Panc1 (cell line): ENCODE measurements at regions not wholly inside any gene's neighbourhood (a gene's known extent, or its start where the extent isn't known, plus 50 kb on each side); places are given as distances from the start of the nearest gene placed in this dataset.

ENCODE experiments used
- ATAC-seq: fragments of 200-7000 bp; cut with Tn5 transposase; 2 replicates; pipeline ENCODE4 v1.9.1; 2020; ENCODE audit warnings: mild to moderate bottlenecking, moderate library complexity
- BruUV-seq: library from RNA; stranded (reverse); fragments of 400-500 nt; replicated peaks from 2 replicates; lab custom pipeline; 2021; lab: Mats Ljungman, UMichigan
- CTCF ChIA-PET: fragments of 300-600 bp; sonication (Branson Sonifier 250); formaldehyde crosslinking; loops from one replicate; lab custom pipeline; 2022; ENCODE audit warnings: antibody characterized with exemption; lab: Charles Lee
- POLR2A ChIA-PET: fragments of 300-600 bp; sonication (Branson Sonifier 250); formaldehyde crosslinking; loops from one replicate; lab custom pipeline; 2022; ENCODE audit warnings: antibody characterized with exemption; lab: Charles Lee
- DNase-seq: peaks from one replicate; pipeline ENCODE4 v3.0.0-alpha.2; 2010; ENCODE audit warnings: low read depth, low spot score
- H3K27ac ChIP-seq: 2 replicates; pipeline ENCODE4 v1.5.1; 2011; ENCODE audit warnings: mild to moderate bottlenecking, low read length, inconsistent platforms
- H3K27me3 ChIP-seq: fragments of 200-500 bp; sonication (Bioruptor generic); 2 replicates; pipeline ENCODE4 v1.6.0; 2014; ENCODE audit warnings: low read length, inconsistent platforms; ENCODE audit not compliant: control insufficient read depth, insufficient read depth
- H3K36me3 ChIP-seq: fragments of 200-500 bp; sonication (Bioruptor generic); 2 replicates; pipeline ENCODE4 v1.5.1; 2014; ENCODE audit warnings: inconsistent platforms, mild to moderate bottlenecking, low read length, moderate library complexity; ENCODE audit not compliant: control insufficient read depth, insufficient read depth
- H3K4me1 ChIP-seq: 2 replicates; pipeline ENCODE4 v1.5.1; 2011; ENCODE audit warnings: inconsistent platforms, mild to moderate bottlenecking, low read length, moderate library complexity; ENCODE audit not compliant: control insufficient read depth, insufficient read depth
- H3K4me3 ChIP-seq, 2 experiments: 2 replicates each; pipeline ENCODE4 v1.5.1; 2011 to 2012; ENCODE audit warnings: low read depth in 2 of 2, low read length in 2 of 2, mild to moderate bottlenecking in 2 of 2, inconsistent platforms in 1 of 2, moderate library complexity in 1 of 2
- H3K9me3 ChIP-seq: fragments of 200-500 bp; sonication (Bioruptor generic); 2 replicates; pipeline ENCODE4 v1.5.1; 2014; ENCODE audit warnings: low read depth, mild to moderate bottlenecking, inconsistent platforms, low read length, moderate library complexity; ENCODE audit not compliant: control insufficient read depth, insufficient read depth
- CTCF ChIP-seq: fragments of 450-650 bp; IDR thresholded peaks from 2 replicates; pipeline ENCODE4 v1.5.1; 2017; ENCODE audit warnings: mild to moderate bottlenecking
- POLR2AphosphoS5 ChIP-seq: IDR thresholded peaks from 2 replicates; pipeline ENCODE4 v1.6.1; 2012; ENCODE audit warnings: mild to moderate bottlenecking, low read depth, low read length, moderate library complexity
- REST ChIP-seq, 2 experiments: IDR thresholded peaks; 2 replicates each; pipeline ENCODE4 v1.6.1; 2011 to 2012; ENCODE audit warnings: low read depth in 2 of 2, control low read depth in 1 of 2, low read length in 1 of 2, mild to moderate bottlenecking in 1 of 2, moderate library complexity in 1 of 2; ENCODE audit not compliant: insufficient read depth in 1 of 2
- SIN3A ChIP-seq: IDR thresholded peaks from 2 replicates; pipeline ENCODE4 v1.6.1; 2012; ENCODE audit warnings: low read depth, mild to moderate bottlenecking, low read length, moderate library complexity, borderline replicate concordance; ENCODE audit not compliant: insufficient read depth
- TCF7L2 ChIP-seq: IDR thresholded peaks from 2 replicates; pipeline ENCODE4 v1.6.1; 2011; ENCODE audit warnings: mild to moderate bottlenecking, low read depth, low read length, inconsistent platforms
- in situ Hi-C: cut with HindIII; loops from 2 replicates; pipeline ENCODE4 v1.10.0; 2016; ENCODE audit warnings: low sequenced_read_pairs, low pct_unique_long_range_greater_than_20kb
- intact Hi-C: fragments of 100-400 bp; cut with micrococcal nuclease; formaldehyde crosslinking; loops from one replicate; pipeline ENCODE4 v1.10.0; 2022; ENCODE audit not compliant: unreplicated experiment

- BruUV-seq, result no TSS peak
- ChIA-PET POLR2A (no interaction called here), CTCF (no interaction called here)
- Histone ChIP-seq H3K4me3 (no peak overlapping the region), H3K36me3 (no peaks in the 10 kb centered on the region), H3K9me3 (no peaks in the 10 kb centered on the region), H3K27ac (no peak overlapping the region), H3K4me1 (no peaks in the 10 kb centered on the region), H3K27me3 (no peaks in the 10 kb centered on the region)
- in situ Hi-C loops, result no loop called here
- DNase-seq, result no peak
- TF ChIP-seq REST (IDR thresholded peaks at IDR 0.05; ENCODE audit: insufficient read depth in 1 of 2, low read depth in 2 of 2, low read length in 1 of 2) (no peak), TCF7L2 (no peak), CTCF (no peak), POLR2AphosphoS5 (no peak), SIN3A (no peak)
- intact Hi-C loops, result no loop called here
- no peak for ATAC-seq
Measured at GRCh38 chr12:33794954-33795353, 227.3 kb upstream of the ALG10 start.

GRCh38 chr12:33795536-33795935 lies 226.8 kb upstream of the ALG10 start:
- H3K9me3 ChIP-seq, result no peaks in the 10 kb centered on the region
- DNase-seq (no peak), ATAC-seq (no peak)
- H3K36me3 ChIP-seq, result no peaks in the 10 kb centered on the region
- intact Hi-C loops, result no loop called here
- in situ Hi-C loops, result no loop called here
- no peaks in the 10 kb centered on the region for H3K27me3 ChIP-seq
- TF ChIP-seq CTCF (no peak), TCF7L2 (no peak), REST (IDR thresholded peaks at IDR 0.05; ENCODE audit: insufficient read depth in 1 of 2, low read depth in 2 of 2, low read length in 1 of 2) (no peak), SIN3A (no peak), POLR2AphosphoS5 (no peak)
- no peak overlapping the region for H3K27ac ChIP-seq
- no TSS peak for BruUV-seq
- CTCF ChIA-PET, result no interaction called here
- no peaks in the 10 kb centered on the region for H3K4me1 ChIP-seq
- POLR2A ChIA-PET, result no interaction called here
- no peak overlapping the region for H3K4me3 ChIP-seq
